AG04449 (cell line): ENCODE measurements at regions not wholly inside any gene's neighbourhood (a gene's known extent, or its start where the extent isn't known, plus 50 kb on each side); places are given as distances from the start of the nearest gene placed in this dataset.

Experiments used
- CTCF ChIA-PET: fragments of 350-600 bp; formaldehyde crosslinking; extraction: SDS; loops from one replicate; lab custom pipeline; 2021; ENCODE audit warnings: antibody characterized with exemption; lab: Yijun Ruan, JAX
- POLR2A ChIA-PET: fragments of 400-600, 350-600 bp; formaldehyde crosslinking; extraction: SDS; loops from one replicate; lab custom pipeline; 2020; ENCODE audit warnings: antibody characterized with exemption, inconsistent platforms; lab: Yijun Ruan, JAX
- DNase-seq: peaks from one replicate; pipeline ENCODE4 v3.0.0-alpha.2; 2010; ENCODE audit warnings: low read depth, low spot score
- H3K4me3 ChIP-seq: 2 replicates; pipeline ENCODE4 v1.5.1; 2011; ENCODE audit warnings: low read depth, mild to moderate bottlenecking, control low read depth, low read length
- CTCF ChIP-seq: IDR thresholded peaks from one replicate; pipeline ENCODE4 v1.5.1; 2011; ENCODE audit warnings: mild to moderate bottlenecking, moderate library complexity, low read length, control low read depth, inconsistent platforms; ENCODE audit not compliant: insufficient read depth; ENCODE audit errors: missing control alignments

GRCh38 chr7:131046246-131046645 lies 281.4 kb upstream of the MKLN1 start:
- H3K4me3 ChIP-seq = no peak overlapping the region
- TF ChIP-seq CTCF = no peak
- ChIA-PET CTCF (interaction anchor here (0.7 to 1.3 kb wide), 2 partner anchors 8 to 87 kb away, joined by 3 read pairs; no protein-coding TSS in a partner anchor), POLR2A (no interaction called here)
- DNase-seq = no peak

GRCh38 chr7:131047651-131048304 lies 279.9 kb upstream of the MKLN1 start:
- no peak for TF ChIP-seq CTCF
- H3K4me3 ChIP-seq = no peak overlapping the region
- CTCF ChIA-PET = interaction anchor here (0.9 to 2.7 kb wide), 4 partner anchors 10 to 151 kb away, joined by 3 to 13 read pairs (median 4); no protein-coding TSS in a partner anchor
- POLR2A ChIA-PET = no interaction called here
- no peak for DNase-seq

- H3K4me3 ChIP-seq = no peak overlapping the region
- POLR2A ChIA-PET = no interaction called here
- TF ChIP-seq CTCF = no peak
- DNase-seq = no peak
- CTCF ChIA-PET = interaction anchor here (1.3 to 3.4 kb wide), 4 partner anchors 9 to 70 kb away, joined by 3 to 18 read pairs (median 4); no protein-coding TSS in a partner anchor
Measured at GRCh38 chr7:131051304-131051703, 276.4 kb upstream of the MKLN1 start.

DNA sequence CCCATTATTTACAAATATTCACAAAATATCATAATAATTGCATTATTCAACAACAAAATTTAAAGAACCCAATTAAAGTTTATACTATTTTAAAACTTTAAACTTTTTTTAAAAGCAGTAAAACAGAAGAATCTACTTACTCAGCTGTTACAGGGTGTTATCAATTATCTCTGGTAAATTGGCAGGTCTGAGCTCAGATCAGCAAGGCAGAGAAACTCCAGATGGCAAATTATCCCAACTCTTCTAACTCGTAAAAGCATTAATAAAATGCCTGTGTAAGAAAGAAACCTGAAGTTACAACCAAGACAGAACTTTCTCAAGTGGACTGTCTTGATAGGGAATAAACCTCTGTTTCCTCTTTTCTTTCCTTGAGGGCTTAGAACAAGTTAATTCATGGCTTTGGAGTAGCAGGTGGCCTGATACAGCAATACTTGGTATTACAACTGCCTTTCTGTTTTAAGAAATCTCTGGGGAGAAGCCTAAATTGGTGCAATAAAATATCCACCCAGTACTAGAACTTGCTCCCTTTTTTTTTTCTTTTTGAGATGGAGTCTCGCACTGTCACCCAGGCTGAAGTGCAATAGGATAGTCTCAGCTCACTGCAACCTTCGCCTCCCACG lies 275.3 kb upstream of the MKLN1 start:
- CTCF ChIA-PET = interaction anchor here (0.6 to 3.4 kb wide), 5 partner anchors 11 to 156 kb away, joined by 3 to 18 read pairs (median 4); no protein-coding TSS in a partner anchor
- H3K4me3 ChIP-seq = no peak overlapping the region
- no peak for DNase-seq
- TF ChIP-seq CTCF = no peak
- POLR2A ChIA-PET = no interaction called here

- DNase-seq = no peak
- H3K4me3 ChIP-seq = no peak overlapping the region
- no peak for TF ChIP-seq CTCF
- ChIA-PET CTCF (interaction anchor here (1.1 to 6.1 kb wide), 5 partner anchors 12 to 457 kb away, joined by 3 to 42 read pairs (median 3); no protein-coding TSS in a partner anchor), POLR2A (interaction anchor here (0.9 kb wide), 1 partner anchor 142 kb away, joined by 3 read pairs; no protein-coding TSS in a partner anchor)
Measured at GRCh38 chr7:131056007-131056406, 271.7 kb upstream of the MKLN1 start.
